Small intestine (tissue), 7 donors: ENCODE measurements at regions not wholly inside any gene's neighbourhood (a gene's known extent, or its start where the extent isn't known, plus 50 kb on each side); places are given as distances from the start of the nearest gene placed in this dataset.
"Not testable (repeated sequence)": the region's sequence is repeated elsewhere in the genome, so short reads cannot be mapped to it uniquely, and the experiment has no call there.

Experiments
- DNase-seq, 2 donors: peaks; one replicate each; pipeline versions ENCODE4 v3.0.0 to v3.0.0-alpha.2; 2013
- FAIRE-seq: peaks from 2 replicates; lab custom pipeline; 2012; peaks lifted over from hg19 to GRCh38; lab: Jason Lieb, UNC
- H3K27ac ChIP-seq, 3 donors: one replicate each; pipeline ENCODE4 v1.5.1; 2013; ENCODE audit warnings: low read length in 2 of 3, mild to moderate bottlenecking in 2 of 3, control low read depth in 1 of 3, inconsistent platforms in 1 of 3, low read depth in 1 of 3, moderate library complexity in 1 of 3
- H3K27me3 ChIP-seq, 3 donors: one replicate each; pipeline ENCODE4 v1.6.1; 2013; ENCODE audit warnings: low read length in 3 of 3, inconsistent platforms in 1 of 3; ENCODE audit not compliant: control insufficient read depth in 3 of 3, insufficient read depth in 3 of 3
- H3K36me3 ChIP-seq, 3 donors: one replicate each; pipeline ENCODE4 v1.6.1; 2013; ENCODE audit warnings: low read length in 3 of 3, inconsistent platforms in 1 of 3, low read depth in 1 of 3, mild to moderate bottlenecking in 1 of 3, moderate library complexity in 1 of 3; ENCODE audit not compliant: control insufficient read depth in 3 of 3, insufficient read depth in 2 of 3
- H3K4me1 ChIP-seq, 3 donors: one replicate each; pipeline ENCODE4 v1.6.1; 2013; ENCODE audit warnings: low read length in 2 of 3, inconsistent platforms in 1 of 3, low read depth in 1 of 3, mild to moderate bottlenecking in 1 of 3, moderate library complexity in 1 of 3; ENCODE audit not compliant: control insufficient read depth in 3 of 3, insufficient read depth in 2 of 3
- H3K4me3 ChIP-seq, 3 donors: one replicate each; pipeline ENCODE4 v1.5.1; 2013; ENCODE audit warnings: low read length in 3 of 3, control low read depth in 1 of 3, inconsistent platforms in 1 of 3, low read depth in 1 of 3, mild to moderate bottlenecking in 1 of 3, moderate library complexity in 1 of 3
- H3K9me3 ChIP-seq, 2 donors: one replicate each; pipeline ENCODE4 v1.6.1; 2013; ENCODE audit warnings: low read depth in 1 of 2, low read length in 1 of 2; ENCODE audit not compliant: control insufficient read depth in 2 of 2, insufficient read depth in 1 of 2
- WGBS, 3 donors: extraction: QIAGEN DNeasy Blood & Tissue Kit; methylation state at CpG; one replicate each; pipeline ENCODE4 v1.1.7; 2013; 5-methylcytosine and 5-hydroxymethylcytosine counted together
- donor health status: healthy with polysubstance abuse.
- donor health status: control.
- donor health status: control.
- donor health status: Bipolar disorder and iron deficiency.
- donor health status: healthy.

DNA sequence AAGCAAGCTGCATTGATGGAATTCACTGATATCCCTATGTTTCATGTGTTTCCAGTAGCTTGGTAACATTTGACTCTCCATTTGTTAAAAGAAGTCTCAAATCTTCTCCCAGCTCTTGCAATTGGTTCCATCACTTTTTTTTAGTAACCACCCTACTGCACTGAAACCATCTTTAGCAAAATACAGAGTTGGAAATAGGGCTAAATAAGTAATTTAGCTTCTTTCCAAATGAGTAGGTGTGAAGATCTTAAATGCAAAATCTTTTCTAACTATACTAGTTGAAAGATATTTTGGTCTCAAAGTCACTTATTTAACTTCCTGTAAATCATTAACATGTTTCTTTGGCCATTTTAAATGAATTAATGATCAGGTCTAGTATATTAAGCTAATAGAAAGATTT lies 138.1 kb downstream of the DIRAS2 start:
- H3K27ac ChIP-seq: no peak overlapping the region
- no peaks in the 10 kb centered on the region for H3K4me1 ChIP-seq
- H3K9me3 ChIP-seq: no peaks in the 10 kb centered on the region
- FAIRE-seq (no peak), DNase-seq (no peak)
- no peaks in the 10 kb centered on the region for H3K27me3 ChIP-seq
- no peaks in the 10 kb centered on the region for H3K36me3 ChIP-seq
- no peak overlapping the region for H3K4me3 ChIP-seq

DNA sequence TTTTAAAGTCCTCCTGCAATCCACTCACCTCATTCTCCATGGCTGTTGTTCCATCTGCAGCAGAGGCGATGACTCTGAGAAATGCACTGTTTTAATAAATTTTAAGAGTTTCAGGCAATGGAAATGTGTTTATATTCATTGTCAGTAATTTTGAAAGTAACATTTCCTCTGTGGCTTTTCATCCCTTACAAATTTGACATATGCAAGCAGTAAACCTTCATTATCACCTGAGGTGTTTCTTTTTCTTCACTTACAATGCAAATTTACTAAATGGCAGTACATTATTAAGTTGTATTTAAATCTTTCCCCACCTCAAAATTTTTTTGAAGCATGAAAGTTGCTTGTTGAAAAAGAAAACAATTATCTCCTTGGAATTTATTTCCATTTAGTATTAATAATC lies 136.9 kb downstream of the DIRAS2 start:
- H3K27me3 ChIP-seq: no peaks in the 10 kb centered on the region
- DNase-seq (no peak), FAIRE-seq (no peak)
- no peak overlapping the region for H3K27ac ChIP-seq
- H3K4me1 ChIP-seq: no peaks in the 10 kb centered on the region
- H3K9me3 ChIP-seq: no peaks in the 10 kb centered on the region
- no peaks in the 10 kb centered on the region for H3K36me3 ChIP-seq
- H3K4me3 ChIP-seq: no peak overlapping the region
- WGBS, 3 donors: 75 to 82% (median 82%) methylated on average over 1 of the region's 1 CpG

DNA sequence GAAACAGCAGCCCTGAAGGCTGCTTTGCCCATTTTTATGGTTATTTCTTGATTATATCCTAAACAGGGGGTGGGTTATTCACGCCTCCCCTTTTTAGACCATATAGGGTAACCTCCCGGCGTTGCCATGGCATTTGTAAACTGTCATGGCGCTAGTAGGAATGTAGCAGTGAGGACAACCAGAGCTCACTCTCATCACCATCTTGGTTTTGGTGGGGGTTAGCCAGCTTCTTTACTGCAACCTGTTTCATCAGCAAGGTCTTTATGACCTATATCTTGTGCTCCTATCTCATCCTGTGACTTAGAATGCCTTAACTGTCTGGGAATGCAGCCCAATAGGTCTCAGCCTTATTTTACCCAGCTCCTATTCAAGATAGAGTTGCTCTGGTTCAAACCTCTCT lies 136.2 kb downstream of the DIRAS2 start:
- H3K4me1 ChIP-seq, FAIRE-seq, H3K27me3 ChIP-seq, H3K9me3 ChIP-seq, H3K36me3 ChIP-seq, H3K27ac ChIP-seq, H3K4me3 ChIP-seq, DNase-seq: not testable (repeated sequence)
- 87 to 90% (median 89%) methylated on average over 4 of the region's 4 CpGs for WGBS, 3 donors

DNA sequence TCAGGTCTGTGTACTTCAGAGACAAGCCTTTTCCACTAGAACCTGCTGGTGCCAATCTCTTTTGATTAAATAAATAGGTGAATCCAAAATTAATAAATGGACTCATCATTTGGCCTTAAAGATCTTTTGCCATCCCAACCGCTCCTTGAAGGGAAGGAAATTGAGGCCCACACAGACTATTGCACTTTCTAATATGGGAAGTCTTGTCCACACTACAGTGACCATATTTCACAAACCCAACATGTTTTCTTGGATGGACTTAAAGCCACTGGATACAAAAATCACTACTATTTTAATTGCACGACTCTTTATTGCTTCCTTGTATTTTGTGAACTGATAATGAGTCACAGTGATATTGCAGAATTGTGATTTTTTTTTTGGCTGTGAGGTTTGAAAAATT lies 135.0 kb downstream of the DIRAS2 start:
- no peaks in the 10 kb centered on the region for H3K27me3 ChIP-seq
- H3K9me3 ChIP-seq: no peaks in the 10 kb centered on the region
- H3K4me3 ChIP-seq: no peak overlapping the region
- H3K27ac ChIP-seq: no peak overlapping the region
- no peaks in the 10 kb centered on the region for H3K36me3 ChIP-seq
- WGBS, 3 donors: 54 to 75% (median 64%) methylated on average over 2 of the region's 2 CpGs
- FAIRE-seq (no peak), DNase-seq (no peak)
- no peaks in the 10 kb centered on the region for H3K4me1 ChIP-seq

- no peak for DNase-seq
- 86 to 93% (median 88%) methylated on average over 2 of the region's 2 CpGs for WGBS, 3 donors
- H3K27ac ChIP-seq: no peak overlapping the region
These were observed 133.7 kb downstream of the DIRAS2 start for GRCh38 chr9:90508940-90509339.

GRCh38 chr9:90511711-90512110 lies 130.9 kb downstream of the DIRAS2 start:
- Histone ChIP-seq H3K27me3 (no peaks in the 10 kb centered on the region), H3K9me3 (no peaks in the 10 kb centered on the region), H3K4me3 (no peak overlapping the region), H3K36me3 (no peaks in the 10 kb centered on the region), H3K4me1 (no peaks in the 10 kb centered on the region), H3K27ac (no peak overlapping the region)
- DNase-seq (no peak), FAIRE-seq (no peak)
- WGBS, 3 donors: 71 to 83% (median 82%) methylated on average over 6 of the region's 6 CpGs

More at GRCh38 chr9:90508940-90509339, 133.7 kb downstream of the DIRAS2 start:
- Histone ChIP-seq H3K4me1 (no peaks in the 10 kb centered on the region), H3K4me3 (no peak overlapping the region), H3K36me3 (no peaks in the 10 kb centered on the region), H3K27me3 (no peaks in the 10 kb centered on the region), H3K9me3 (no peaks in the 10 kb centered on the region)
- no peak for FAIRE-seq

DNA sequence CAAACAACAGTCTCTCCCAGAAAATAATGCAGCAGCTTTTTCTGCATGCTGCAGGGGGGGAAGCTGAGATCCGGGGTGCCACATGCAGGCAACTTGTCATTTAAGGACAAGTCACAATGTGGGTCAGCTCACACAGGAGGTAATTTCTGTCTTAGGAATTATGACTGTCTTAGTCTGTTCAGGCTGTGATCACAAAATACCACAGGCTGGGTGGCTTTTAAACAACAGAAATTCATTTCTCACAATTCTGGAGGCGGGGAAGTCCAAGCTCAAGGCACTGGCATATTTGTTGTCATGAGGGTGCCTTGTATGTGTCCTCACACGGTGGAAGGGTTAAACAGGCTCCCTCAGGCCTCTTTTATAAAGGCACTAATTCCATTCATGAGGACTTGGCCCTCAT lies 127.7 kb downstream of the DIRAS2 start:
- H3K4me1 ChIP-seq: no peaks in the 10 kb centered on the region
- 81 to 88% (median 86%) methylated on average over 3 of the region's 3 CpGs for WGBS, 3 donors
- no peak overlapping the region for H3K27ac ChIP-seq
- H3K36me3 ChIP-seq: no peaks in the 10 kb centered on the region
- DNase-seq (no peak), FAIRE-seq (no peak)
- H3K9me3 ChIP-seq: no peaks in the 10 kb centered on the region
- H3K27me3 ChIP-seq: no peaks in the 10 kb centered on the region
- H3K4me3 ChIP-seq: no peak overlapping the region

- no peak for DNase-seq
- FAIRE-seq: no peak
- no peaks in the 10 kb centered on the region for H3K9me3 ChIP-seq
- H3K4me3 ChIP-seq: no peak overlapping the region
- H3K27ac ChIP-seq: no peak overlapping the region
- H3K4me1 ChIP-seq: no peaks in the 10 kb centered on the region
- 72 to 85% (median 73%) methylated on average over 5 of the region's 5 CpGs for WGBS, 3 donors
- no peaks in the 10 kb centered on the region for H3K36me3 ChIP-seq
- H3K27me3 ChIP-seq: no peaks in the 10 kb centered on the region
These were observed 127.1 kb downstream of the DIRAS2 start for GRCh38 chr9:90515510-90515909.

DNA sequence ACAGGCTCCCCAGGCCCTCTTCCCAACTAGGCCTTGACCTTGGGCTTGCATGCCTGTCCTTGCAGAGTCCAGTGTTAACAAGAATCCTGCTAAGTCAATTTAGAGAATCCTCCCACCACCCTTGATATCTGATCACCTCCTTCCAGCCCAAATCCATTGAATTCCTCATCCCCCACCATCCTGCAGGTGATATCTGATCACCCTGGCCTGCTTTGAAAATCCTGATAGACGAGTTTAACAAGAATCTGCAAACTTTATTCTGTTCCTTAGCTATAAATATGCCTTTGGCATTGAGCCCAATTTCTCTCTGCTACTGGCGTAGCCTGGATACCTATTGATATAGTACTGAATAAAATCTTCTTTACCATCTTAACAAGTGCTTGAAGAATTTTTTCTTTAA lies 125.5 kb downstream of the DIRAS2 start:
- Histone ChIP-seq H3K36me3 (no peaks in the 10 kb centered on the region), H3K27me3 (peaks cover 0 to under 1% (median 0%) of the 10 kb centered on the region in 3 donors), H3K4me3 (no peak overlapping the region), H3K4me1 (no peaks in the 10 kb centered on the region), H3K9me3 (no peaks in the 10 kb centered on the region), H3K27ac (no peak overlapping the region)
- DNase-seq (no peak), FAIRE-seq (no peak)
- 10 to 48% (median 23%) methylated on average over 2 of the region's 2 CpGs for WGBS, 3 donors
